ENCODE measurements at regions not wholly inside any gene's neighbourhood (a gene's known extent, or its start where the extent isn't known, plus 50 kb on each side); places are given as distances from the start of the nearest gene placed in this dataset.

DNA sequence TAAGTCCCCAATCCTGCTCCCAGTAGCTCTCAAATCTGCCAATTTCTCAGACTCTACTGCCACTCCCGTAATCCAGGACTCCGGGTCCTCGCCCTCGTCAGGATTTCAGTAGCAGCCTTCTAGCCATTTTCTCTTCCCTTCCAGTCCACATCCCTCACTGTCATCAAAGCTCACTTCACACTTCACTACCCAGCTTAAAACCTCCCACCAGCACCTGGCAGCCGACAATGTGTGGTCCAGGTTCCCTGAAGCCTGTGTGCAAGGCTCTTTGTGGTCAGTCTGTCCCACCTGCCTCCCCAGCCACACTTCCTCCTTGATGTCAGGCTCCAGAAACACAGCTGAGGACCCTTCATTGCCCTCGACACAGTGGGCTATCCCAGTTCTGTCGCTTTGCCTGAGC, 304.5 kb upstream of the ROPN1 start:
- no peak for TF ChIP-seq EZH2phosphoT487 (IDR thresholded peaks at IDR 0.05; ENCODE audit: borderline replicate concordance)
- TF ChIP-seq CTCF (conservative IDR thresholded peaks at IDR 0.05; ENCODE audit: low read length), result no peak

Measured in Loucy (cell line).